ENCODE measurements at regions not wholly inside any gene's neighbourhood (a gene's known extent, or its start where the extent isn't known, plus 50 kb on each side); places are given as distances from the start of the nearest gene placed in this dataset.

DNA sequence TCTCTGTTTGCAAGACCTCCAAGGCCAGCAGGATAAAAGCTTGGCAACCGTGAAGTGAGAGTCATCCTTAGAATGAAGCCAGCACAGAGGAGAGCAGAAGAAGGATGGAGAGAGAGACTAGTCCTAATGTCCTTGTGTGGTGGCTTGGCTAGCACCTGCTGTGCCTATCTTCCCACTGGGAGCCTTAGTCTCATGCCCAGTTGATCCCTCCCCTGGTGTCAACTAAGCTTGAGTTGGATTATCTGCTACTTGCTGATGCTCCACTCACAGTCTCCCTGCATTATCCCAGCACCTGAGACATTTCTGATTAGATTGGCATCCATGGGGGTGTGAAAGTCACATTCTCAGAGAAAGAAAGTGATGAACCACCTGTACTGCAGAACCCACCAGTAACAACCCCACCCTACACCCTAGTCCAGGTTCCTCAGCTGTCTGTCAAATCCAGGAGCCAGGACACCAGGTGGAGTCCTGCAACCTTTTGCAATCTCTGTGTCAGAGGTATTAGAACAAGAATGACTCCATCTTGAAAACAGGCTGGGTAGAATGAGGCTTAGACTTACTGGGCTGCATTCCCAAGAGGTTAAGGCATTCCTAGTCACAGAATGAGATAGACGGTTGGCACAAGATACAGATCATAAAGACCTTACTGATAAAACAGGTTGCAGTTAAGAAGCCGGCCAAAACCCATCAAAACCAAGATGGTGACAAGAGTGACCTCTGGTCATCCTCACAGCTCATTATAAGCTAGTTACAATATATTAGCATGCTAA, 460.2 kb upstream of the C16orf82 start:
- TF ChIP-seq EZH2phosphoT487 (IDR thresholded peaks at IDR 0.05; ENCODE audit: insufficient read depth, low read depth) (no peak), EZH2 (IDR thresholded peaks at IDR 0.05; ENCODE audit: insufficient read depth, poor library complexity, severe bottlenecking) (no peak)
